ENCODE measurements at regions not wholly inside any gene's neighbourhood (a gene's known extent, or its start where the extent isn't known, plus 50 kb on each side); places are given as distances from the start of the nearest gene placed in this dataset.
"Not testable (repeated sequence)": the region's sequence is repeated elsewhere in the genome, so short reads cannot be mapped to it uniquely, and the experiment has no call there.

DNA sequence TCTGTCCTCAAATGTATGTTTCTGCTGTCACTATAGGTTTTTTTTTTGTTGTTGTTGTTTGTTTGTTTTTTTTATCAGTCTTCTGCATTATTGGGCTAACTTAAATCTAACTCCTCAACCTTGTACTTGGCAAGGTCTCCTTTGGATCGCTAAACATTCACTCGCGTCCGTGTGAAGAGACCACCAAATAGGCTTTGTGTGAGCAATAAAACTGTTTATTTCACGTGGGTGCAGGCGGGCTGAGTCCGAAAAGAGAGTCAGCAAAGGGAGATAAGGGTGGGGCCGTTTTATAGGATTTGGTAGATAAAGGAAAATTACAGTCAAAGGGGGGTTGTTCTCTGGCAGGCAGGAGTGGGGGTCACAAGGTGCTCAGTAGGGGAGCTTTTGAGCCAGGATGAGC lies 845.6 kb upstream of the ANO3 start:
- not testable (repeated sequence) for DNase-seq (ENCODE audit: low read depth in 2 of 3, low spot score in 2 of 3)

DNA sequence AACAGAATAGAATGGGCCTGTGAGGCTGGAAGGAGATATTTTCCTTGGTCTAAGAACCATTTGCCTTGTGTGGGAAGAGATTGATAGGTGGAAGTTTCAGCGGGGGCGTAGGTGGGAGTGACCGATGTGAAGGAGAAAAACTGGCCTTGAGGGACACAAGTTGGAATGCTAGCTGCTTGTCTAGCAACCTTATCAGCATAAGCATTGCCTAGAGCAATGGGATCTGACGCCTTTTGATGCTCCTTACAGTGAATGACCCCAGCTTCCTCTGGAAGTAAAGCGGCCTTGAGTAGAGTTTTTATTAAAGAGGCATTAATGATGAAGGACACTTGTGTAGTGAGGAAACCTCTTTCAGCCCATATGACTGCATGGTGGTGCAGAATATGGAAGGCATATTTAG lies 843.8 kb upstream of the ANO3 start:
- not testable (repeated sequence) for DNase-seq (ENCODE audit: low read depth in 2 of 3, low spot score in 2 of 3)

DNA sequence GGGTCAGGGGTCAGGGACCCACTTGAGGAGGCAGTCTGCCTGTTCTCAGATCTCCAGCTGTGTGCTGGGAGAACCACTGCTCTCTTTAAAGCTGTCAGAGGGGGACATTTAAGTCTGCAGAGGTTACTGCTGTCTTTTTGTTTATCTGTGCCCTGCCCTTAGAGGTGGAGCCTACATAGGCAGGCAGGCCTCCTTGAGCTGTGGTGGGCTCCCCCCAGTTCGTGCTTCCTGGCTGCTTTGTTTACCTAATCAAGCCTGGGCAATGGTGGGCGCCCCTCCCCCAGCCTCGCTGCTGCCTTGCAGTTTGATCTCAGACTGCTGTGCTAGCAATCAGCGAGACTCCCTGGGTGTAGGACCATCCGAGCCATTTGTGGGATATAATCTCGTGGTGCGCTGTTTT lies 830.5 kb upstream of the ANO3 start:
- DNase-seq (ENCODE audit: low read depth in 2 of 3, low spot score in 2 of 3): not testable (repeated sequence)

DNA sequence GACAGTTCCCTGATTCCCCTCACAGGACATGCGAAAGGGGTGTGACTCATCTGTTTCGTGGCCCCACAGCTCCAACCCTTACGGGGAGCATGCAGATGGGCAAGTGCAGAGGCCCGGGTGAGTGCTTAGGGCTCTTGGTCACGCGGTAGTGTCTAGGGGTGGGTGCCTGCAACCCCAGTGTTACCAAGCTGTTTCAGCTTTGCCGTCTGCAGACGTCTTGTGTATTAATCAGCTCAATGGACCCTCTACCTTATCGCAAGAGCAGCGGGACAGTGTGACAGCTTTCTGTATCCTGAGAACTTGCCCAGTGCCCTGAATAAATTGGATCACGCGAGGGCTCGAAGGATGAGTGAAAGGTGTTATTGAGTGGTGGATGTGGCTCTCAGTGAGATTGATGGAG lies 816.4 kb upstream of the ANO3 start:
- no peak for DNase-seq (ENCODE audit: low read depth in 2 of 3, low spot score in 2 of 3)

DNA sequence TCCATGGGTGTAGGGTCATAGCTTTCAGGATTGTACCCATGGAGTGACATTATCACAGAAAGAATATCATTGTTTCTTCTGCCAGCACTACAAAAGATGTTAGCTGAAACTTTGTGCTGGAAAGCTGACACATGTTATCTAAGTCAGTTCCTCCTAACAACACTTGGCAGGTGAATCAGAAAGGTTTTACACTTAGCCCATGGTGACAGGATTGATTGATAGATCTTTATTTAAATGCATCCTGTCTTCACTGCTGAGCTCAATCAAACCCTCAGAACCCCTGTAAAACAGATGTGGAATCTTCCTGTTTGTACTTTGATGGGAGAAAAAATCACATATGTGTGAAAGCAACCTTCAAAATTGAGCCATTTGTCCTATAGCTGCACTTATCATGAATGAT lies 811.5 kb upstream of the ANO3 start:
- no peak for DNase-seq (ENCODE audit: low read depth in 2 of 3, low spot score in 2 of 3)

DNA sequence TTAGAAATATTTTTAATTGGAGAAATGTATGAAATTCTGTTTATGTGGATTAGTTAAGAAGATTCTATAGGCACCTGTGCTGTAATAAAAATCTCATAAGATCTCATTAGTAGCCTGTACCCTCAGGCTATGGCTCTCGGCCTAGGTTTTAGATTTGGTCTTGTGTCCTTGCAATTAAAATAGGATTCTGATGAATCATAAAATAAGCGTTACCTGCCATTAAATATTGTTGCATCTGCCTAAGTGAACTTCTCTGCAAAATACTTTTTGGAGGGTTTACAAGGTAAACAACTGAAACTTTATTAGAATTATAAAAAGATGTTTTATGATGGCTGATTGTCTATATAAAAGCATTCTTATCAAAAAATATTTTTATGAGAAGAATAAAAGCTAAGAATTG lies 804.1 kb upstream of the ANO3 start:
- no peak for DNase-seq (ENCODE audit: low read depth in 2 of 3, low spot score in 2 of 3)

DNA sequence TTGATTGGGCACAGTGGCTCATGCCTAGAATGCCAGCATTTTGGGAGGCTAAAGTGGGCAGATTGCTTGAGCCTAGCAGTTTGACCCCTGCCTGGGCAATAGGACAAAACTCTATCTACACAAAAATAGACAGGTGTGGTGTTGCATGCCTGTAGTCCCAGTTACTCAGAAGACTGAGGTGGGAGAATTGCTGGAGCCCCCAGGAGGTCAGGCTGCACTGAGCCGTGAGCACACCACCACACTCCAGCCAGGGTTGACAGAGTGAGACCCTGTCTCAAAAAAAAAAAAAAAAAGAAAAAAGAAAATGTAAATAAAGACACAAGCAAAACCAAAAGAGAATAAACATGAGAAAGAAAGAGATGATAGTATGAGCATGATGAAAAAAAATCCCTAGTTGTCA lies 802.4 kb upstream of the ANO3 start:
- DNase-seq (ENCODE audit: low read depth in 2 of 3, low spot score in 2 of 3): no peak

DNA sequence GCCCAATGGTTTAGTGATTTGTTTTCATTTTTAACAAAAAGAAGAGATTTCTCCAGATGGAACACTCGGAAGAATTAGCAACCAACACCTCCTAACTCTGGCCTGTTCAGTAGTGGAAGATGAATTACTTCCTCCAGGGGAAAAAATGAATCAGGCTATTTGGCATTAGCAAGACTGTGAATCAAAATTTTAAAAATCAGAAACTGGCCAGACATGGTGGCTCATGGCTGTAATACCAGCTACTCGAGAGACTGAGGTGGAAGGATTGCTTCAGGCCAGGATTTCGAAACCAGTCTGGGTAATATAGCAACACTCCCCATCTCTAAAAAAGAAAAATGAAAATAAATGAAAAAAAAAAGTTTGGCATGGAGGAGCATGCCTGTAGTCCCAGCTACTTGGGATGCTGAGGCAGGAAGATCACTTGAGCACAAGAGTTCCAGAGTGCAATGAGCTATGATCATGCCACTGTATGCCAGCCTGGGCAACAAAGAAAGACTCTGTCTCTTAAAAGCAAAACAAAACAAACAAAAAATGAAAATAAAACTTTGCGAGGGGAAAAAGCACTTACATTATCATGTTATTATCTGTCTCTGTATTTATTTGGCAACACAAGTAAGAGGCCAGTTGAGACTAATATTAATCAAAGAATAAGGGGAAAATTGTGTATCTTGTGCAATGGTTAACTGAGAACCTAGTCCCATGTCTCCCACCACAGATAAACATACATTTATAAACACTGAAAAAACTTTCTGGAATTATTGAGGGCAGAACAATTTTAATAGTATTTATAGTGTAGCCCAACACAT lies 796.3 kb upstream of the ANO3 start:
- DNase-seq (ENCODE audit: low read depth in 2 of 3, low spot score in 2 of 3): no peak

DNA sequence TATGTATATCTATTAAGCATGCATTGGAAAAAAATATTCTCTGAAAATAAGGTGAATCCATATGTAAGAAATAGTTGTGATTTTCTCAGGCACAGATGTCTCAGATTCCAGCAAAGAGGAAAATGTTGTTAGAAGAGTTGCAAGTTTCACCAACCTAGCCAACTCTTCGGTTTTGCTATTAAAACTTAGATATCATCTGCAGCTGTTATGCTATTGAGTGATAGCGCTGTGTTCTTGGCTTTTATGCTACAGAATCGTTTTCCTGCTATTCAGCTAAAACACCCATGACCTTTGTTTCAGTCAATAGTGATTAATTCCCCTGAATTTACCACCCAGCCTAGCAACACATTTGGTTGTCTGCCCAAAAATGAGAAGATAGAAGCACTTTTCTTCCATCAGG lies 795.6 kb upstream of the ANO3 start:
- DNase-seq (ENCODE audit: low read depth in 2 of 3, low spot score in 2 of 3): no peak

DNA sequence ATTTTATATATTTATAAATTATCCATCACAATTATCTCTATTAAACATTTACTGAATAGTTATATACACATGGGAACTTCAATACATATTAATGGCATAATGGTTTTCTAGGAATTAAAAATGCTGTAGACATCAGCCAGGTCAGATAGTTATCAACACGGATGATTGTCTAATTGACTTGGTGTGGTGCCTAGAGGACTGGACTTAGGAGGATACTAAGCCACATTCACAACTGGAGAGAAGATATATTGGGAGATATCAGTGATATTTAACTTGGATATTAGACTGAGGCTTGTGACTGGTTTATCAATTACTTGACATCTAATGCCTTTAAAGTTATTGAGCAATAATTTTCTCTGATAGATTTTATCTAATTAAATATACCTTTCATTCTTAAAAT lies 794.5 kb upstream of the ANO3 start:
- no peak for DNase-seq (ENCODE audit: low read depth in 2 of 3, low spot score in 2 of 3)

DNA sequence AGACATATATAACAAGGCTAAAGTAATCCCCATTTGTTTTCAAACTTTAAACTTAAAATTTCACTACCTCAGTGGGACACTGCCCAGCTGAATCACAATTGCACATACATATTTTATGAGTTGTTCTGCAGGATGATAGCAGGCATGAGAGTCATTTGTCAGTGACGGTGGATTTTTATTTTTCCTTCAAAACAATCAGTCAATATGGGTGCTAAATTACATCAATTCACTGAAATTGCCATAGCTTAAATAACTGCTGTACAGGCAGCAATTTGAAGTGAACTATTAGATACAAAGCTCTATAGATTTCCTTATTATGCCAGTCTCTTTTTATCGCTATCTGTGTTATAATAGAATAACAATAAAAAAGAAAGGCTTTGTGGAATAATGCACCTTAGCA lies 784.6 kb upstream of the ANO3 start:
- DNase-seq (ENCODE audit: low read depth in 2 of 3, low spot score in 2 of 3): no peak

DNA sequence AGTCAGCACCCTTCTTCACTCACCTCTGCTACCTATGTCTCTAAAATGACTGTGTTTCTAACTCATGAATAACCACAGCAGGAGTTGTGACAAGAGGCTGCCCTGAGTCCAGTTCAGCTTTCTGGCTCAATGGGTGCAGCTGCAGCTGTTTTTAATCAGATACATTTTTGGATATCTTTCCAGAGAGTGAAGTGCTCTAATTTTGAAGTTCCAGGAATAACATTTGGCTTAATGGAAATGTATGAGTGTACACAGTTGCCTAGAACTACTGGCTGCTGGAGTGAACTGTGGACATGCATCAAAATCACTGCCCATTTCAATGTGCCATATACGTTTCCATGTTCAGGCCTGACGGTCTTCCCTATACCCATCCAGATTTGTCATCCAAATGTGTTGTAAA lies 769.5 kb upstream of the ANO3 start:
- DNase-seq (ENCODE audit: low read depth in 2 of 3, low spot score in 2 of 3): no peak

DNA sequence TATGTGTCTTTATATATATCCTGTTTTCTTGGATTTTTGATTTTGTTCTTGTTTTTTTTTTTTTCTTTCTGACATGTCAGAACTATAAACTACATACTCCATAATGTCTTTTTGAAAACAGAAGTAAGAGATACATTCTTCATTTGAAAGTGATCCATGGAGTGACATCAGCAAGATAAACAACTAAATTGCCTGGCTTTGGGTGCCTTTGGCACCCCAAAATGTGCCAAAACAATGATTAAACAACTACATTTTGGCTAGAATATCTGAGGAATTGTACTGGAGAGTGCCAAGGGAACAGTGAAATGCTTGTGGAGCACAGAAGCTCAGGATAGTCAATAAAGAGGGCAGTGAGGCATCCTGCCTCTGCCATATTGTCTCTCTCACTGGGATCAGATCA lies 766.1 kb upstream of the ANO3 start:
- DNase-seq (ENCODE audit: low read depth in 2 of 3, low spot score in 2 of 3): no peak

DNA sequence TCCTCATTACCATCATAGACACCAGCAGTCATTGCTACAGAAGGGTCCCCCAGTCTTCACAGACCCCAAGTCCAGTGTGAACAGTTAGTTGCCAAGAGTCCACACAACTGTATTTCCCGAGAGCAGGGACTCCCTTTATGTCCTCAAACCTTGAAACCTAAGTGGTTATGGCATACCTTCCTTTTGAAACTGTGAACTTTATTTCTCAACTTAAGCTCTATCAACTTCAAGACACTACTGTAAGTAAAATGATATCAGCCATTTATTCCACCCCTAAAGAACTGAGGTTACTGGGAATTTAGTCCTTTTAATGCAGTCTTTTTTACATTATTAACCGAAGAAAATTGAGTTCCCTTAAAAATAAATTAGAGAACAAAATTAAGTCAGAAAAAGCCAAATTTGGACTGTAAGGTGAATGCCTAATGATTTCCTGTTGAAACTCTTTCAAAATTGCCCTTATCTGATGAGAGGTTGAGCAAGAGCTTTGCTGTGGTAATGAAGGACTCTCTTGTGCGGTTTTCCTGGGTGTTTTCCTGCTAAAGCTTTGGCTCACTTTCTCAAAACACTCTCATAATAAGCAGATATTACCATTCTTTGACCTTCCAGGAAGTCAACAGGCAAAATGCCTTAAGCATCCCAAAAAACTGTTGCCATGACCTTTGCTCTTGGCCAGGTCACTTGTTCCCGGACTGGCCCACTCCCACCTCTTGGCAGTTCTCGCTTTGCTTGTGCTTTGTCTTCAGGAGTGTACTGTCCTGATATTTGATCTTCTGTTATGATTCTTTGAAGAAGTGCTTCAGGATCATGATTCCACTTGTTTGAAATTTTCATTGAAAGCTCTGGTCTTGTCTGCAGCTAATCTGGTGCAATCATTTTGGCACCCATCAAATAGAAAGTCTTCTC lies 765.4 kb upstream of the ANO3 start:
- DNase-seq (ENCODE audit: low read depth in 2 of 3, low spot score in 2 of 3): no peak

DNA sequence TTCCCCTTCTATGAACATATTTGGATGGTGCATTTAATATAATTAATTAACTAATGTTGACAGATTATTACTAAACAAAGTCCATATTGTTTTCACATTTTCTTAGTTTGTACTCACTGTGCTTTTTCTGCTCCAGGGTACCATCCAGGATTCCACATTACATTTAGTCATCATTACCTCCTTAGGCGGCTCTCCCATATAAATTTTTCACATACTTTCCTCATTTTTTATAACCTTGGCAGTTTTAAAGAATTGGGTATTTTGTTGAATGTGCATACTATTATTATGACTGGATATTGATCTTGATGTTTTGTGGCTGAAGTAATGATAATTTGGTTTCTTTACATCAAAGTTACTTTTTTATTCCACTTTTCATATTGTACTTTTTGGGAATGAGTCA lies 755.6 kb upstream of the ANO3 start:
- DNase-seq (ENCODE audit: low read depth in 2 of 3, low spot score in 2 of 3): no peak

DNA sequence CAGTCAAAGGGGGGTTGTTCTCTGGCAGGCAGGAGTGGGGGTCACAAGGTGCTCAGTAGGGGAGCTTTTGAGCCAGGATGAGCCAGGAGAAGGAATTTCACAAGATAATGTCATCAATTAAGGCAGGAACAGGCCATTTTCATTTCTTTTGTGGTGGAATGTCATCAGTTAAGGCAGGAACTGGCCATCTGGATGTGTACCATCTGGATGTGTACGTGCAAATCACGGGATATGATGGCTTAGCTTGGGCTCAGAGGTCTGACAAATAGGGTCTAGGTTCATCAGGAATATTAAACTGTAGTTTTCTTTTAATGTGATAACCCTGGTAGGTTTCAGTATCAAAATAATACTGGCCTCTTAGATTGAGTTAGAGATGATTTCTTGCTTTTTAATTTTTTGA lies 752.4 kb upstream of the ANO3 start:
- DNase-seq (ENCODE audit: low read depth in 2 of 3, low spot score in 2 of 3): not testable (repeated sequence)

DNA sequence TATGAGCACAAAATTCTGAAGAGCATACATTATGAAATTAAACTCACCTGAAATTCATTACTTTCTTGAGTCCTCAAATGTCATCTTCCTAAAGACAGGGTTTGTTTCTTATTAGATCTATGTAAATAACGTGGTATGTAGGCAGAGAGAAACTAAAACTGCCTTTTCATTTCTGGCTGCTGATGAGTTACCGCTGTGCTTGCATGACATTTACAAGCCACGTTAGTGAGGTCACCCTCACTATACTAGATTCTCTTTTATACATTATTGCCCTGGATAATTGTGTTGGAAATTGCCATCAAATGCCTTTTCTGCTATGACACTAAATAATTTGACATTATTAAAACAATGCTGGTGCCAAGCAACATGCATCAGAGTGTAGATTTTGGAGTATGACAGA lies 748.3 kb upstream of the ANO3 start:
- no peak for DNase-seq (ENCODE audit: low read depth in 2 of 3, low spot score in 2 of 3)

DNA sequence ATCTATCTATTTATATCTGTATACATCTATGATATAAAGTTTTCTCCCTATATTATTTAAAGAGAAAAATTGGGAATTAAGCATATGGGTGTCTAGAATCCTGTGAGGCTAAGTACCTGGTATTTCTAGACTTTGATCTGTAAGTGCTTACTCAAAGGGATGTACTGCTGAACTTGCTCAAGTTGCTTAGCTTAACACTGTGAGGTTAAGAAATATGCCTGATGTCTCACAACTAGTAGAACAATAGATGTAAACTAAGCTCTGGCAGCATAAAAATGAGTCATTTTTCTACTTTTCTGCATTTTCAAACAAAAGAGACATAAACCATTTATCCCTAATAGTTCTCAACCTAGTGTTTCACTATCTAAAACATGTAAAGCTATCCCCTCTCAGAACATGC lies 744.4 kb upstream of the ANO3 start:
- no peak for DNase-seq (ENCODE audit: low read depth in 2 of 3, low spot score in 2 of 3)

DNA sequence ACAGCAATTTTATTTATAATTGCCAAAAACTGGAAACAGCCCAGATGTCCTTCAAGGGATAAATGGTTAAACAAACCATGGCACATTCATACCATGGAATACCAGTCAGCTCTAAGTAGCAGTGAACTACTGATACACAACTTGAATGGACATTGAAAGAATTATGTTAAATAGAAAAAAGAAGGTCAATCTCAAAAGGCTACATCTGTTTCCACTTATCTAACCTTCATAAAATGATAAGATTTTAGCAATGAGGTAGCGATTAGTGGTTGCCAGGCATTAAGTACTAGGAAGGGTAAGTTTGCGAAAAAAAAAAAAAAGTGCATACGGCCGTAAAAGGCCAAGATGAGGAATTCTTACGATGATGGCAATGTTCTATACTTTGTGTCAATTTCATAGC lies 738.7 kb upstream of the ANO3 start:
- no peak for DNase-seq (ENCODE audit: low read depth in 2 of 3, low spot score in 2 of 3)

DNA sequence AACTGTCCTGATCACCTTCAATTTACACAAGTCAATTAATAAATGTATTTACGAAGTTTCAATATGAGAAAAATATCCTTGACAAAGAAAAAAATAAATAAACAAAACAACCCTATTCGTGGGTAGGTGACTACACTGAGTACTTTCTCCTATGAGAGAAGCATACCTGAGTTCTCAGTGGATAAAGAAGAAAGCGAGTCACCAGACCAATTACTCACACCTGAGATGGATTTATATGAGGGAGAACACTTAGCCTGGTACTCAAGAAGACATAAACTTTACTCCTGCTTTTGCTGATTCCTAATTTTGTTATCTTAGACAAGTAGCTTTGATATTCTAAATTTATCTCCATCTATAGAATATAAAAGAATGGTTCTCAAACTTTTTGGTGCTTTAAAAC lies 735.2 kb upstream of the ANO3 start:
- DNase-seq (ENCODE audit: low read depth in 2 of 3, low spot score in 2 of 3): no peak

DNA sequence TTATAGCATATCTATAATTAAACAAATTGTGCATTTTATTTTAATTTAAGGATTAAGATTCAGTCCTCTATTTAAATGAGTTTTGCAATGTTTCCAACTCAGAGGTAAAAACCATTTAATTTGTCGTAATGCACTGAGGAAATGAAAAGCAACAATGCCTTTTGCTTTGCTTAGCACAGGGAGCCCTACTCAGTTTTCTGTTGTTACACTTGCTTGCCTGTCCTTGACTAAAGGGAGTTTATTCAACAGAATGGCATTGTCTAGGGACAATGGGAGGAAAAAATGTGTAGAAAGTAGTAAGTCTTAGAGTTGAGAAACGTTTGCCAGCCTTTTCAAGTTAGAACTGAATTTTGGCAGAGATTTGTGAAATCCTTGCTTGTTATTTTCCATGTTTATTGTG lies 734.2 kb upstream of the ANO3 start:
- DNase-seq (ENCODE audit: low read depth in 2 of 3, low spot score in 2 of 3): no peak

DNA sequence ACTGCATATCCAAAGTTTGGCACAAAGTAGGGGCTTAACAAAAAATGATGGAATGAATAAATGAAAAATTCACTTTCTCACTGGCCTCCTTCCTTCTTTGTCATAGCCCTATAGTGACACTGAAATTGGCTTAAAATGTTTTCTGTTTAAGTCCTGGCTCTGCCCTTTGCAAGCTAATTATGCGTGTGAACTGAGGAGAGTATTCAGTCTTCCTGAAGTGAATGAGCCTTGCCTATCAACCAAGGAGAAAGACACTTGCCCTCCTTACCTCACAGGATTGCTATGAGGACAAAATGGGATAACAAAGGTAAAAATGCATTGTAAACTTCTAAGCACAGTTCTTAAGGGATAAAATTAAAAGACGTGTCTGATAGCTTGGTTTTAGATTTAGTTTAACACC lies 729.8 kb upstream of the ANO3 start:
- no peak for DNase-seq (ENCODE audit: low read depth in 2 of 3, low spot score in 2 of 3)

All from hematopoietic multipotent progenitor cell (in vitro differentiated cells).